IMR-90 (cell line): ENCODE measurements at regions not wholly inside any gene's neighbourhood (a gene's known extent, or its start where the extent isn't known, plus 50 kb on each side); places are given as distances from the start of the nearest gene placed in this dataset.

ENCODE experiments used
- ATAC-seq: fragments of 200-7000 bp; cut with Tn5 transposase; 2 replicates; pipeline ENCODE4 v1.9.1; 2020; ENCODE audit warnings: low read depth, mild to moderate bottlenecking, moderate library complexity
- BruUV-seq: library from RNA; stranded (reverse); fragments of 400-500 nt; replicated peaks from 2 replicates; lab custom pipeline; 2021; lab: Mats Ljungman, UMichigan
- CTCF ChIA-PET: fragments of 300-600 bp; formaldehyde crosslinking; extraction: SDS; loops from one replicate; lab custom pipeline; 2021; ENCODE audit warnings: antibody characterized with exemption; lab: Yijun Ruan, JAX
- POLR2A ChIA-PET: fragments of 300-600 bp; sonication (Branson Sonifier 250); formaldehyde crosslinking; loops from one replicate; lab custom pipeline; 2022; ENCODE audit warnings: antibody characterized with exemption; ENCODE audit not compliant: unreplicated experiment; lab: Charles Lee
- DNase-seq: peaks from one replicate; pipeline ENCODE4 v3.0.0; 2013
- H2AFZ ChIP-seq: replicated peaks from 2 replicates; pipeline ENCODE3; 2013; ENCODE audit warnings: low read length, mild to moderate bottlenecking; ENCODE audit not compliant: poor library complexity
- H2AK5ac ChIP-seq: 2 replicates; pipeline ENCODE4 v1.6.1; 2013; ENCODE audit warnings: low read depth, low read length, inconsistent platforms
- H2AK9ac ChIP-seq: replicated peaks from 2 replicates; pipeline ENCODE3; 2013; ENCODE audit warnings: mild to moderate bottlenecking, low read depth, low read length, moderate library complexity; ENCODE audit not compliant: poor library complexity
- H2BK120ac ChIP-seq: 2 replicates; pipeline ENCODE4 v1.6.1; 2013; ENCODE audit warnings: low read depth, low read length, inconsistent platforms
- H2BK15ac ChIP-seq: 3 replicates; pipeline ENCODE4 v1.6.1; 2013; ENCODE audit warnings: low read depth, low read length, inconsistent platforms
- H2BK20ac ChIP-seq: 2 replicates; pipeline ENCODE4 v1.6.1; 2013; ENCODE audit warnings: low read depth, mild to moderate bottlenecking, inconsistent platforms, low read length, moderate library complexity
- H2BK5ac ChIP-seq: 2 replicates; pipeline ENCODE4 v1.6.1; 2013; ENCODE audit warnings: mild to moderate bottlenecking, low read depth, low read length, inconsistent platforms; ENCODE audit not compliant: poor library complexity, severe bottlenecking
- H3K14ac ChIP-seq: replicated peaks from 2 replicates; pipeline ENCODE4 v1.6.1; 2013; ENCODE audit warnings: low read depth, low read length, inconsistent platforms
- H3K18ac ChIP-seq: 2 replicates; pipeline ENCODE4 v1.6.1; 2013; ENCODE audit warnings: low read depth, low read length, control low read depth
- H3K23ac ChIP-seq: 2 replicates; pipeline ENCODE4 v1.6.1; 2013; ENCODE audit warnings: low read depth, low read length, inconsistent platforms
- H3K27ac ChIP-seq: 2 replicates; pipeline ENCODE4 v1.5.1; 2013; ENCODE audit warnings: mild to moderate bottlenecking, control low read depth, low read length; ENCODE audit not compliant: insufficient read depth
- H3K27me3 ChIP-seq: 2 replicates; pipeline ENCODE4 v1.6.1; 2013; ENCODE audit warnings: low read length; ENCODE audit not compliant: control insufficient read depth, insufficient read depth
- H3K36me3 ChIP-seq: 2 replicates; pipeline ENCODE4 v1.6.1; 2013; ENCODE audit warnings: low read length, mixed read lengths; ENCODE audit not compliant: control insufficient read depth, insufficient read depth
- H3K4ac ChIP-seq: 2 replicates; pipeline ENCODE4 v1.6.1; 2013; ENCODE audit warnings: low read depth, low read length, inconsistent platforms
- H3K4me1 ChIP-seq: 2 replicates; pipeline ENCODE4 v1.6.1; 2013; ENCODE audit warnings: low read length, mixed read lengths; ENCODE audit not compliant: control insufficient read depth, insufficient read depth
- H3K4me2 ChIP-seq: 2 replicates; pipeline ENCODE4 v1.6.1; 2013; ENCODE audit warnings: low read depth, mild to moderate bottlenecking, control low read depth, low read length, moderate library complexity
- H3K4me3 ChIP-seq: 2 replicates; pipeline ENCODE4 v1.5.1; 2013; ENCODE audit warnings: low read depth, mild to moderate bottlenecking, control low read depth, low read length, moderate library complexity; ENCODE audit not compliant: insufficient read depth
- H3K56ac ChIP-seq: 2 replicates; pipeline ENCODE4 v1.6.1; 2013; ENCODE audit warnings: low read length, inconsistent platforms; ENCODE audit not compliant: insufficient read depth; ENCODE audit errors: extremely low read depth
- H3K79me1 ChIP-seq, 2 experiments: 2 replicates each; pipeline ENCODE4 v1.6.1; 2013; ENCODE audit warnings: low read length in 2 of 2, inconsistent platforms in 1 of 2, low read depth in 1 of 2
- H3K9ac ChIP-seq: 2 replicates; pipeline ENCODE4 v1.6.1; 2013; ENCODE audit warnings: low read depth, low read length, control low read depth
- H3K9me1 ChIP-seq: 2 replicates; pipeline ENCODE4 v1.6.1; 2013; ENCODE audit warnings: low read length, inconsistent platforms; ENCODE audit not compliant: insufficient read depth
- H3K9me3 ChIP-seq: 2 replicates; pipeline ENCODE4 v1.6.1; 2013; ENCODE audit warnings: low read length; ENCODE audit not compliant: control insufficient read depth, insufficient read depth
- H4K20me1 ChIP-seq: 2 replicates; pipeline ENCODE4 v1.6.1; 2013; ENCODE audit warnings: low read length, inconsistent platforms; ENCODE audit not compliant: insufficient read depth
- H4K5ac ChIP-seq: 2 replicates; pipeline ENCODE4 v1.6.1; 2013; ENCODE audit warnings: mild to moderate bottlenecking, low read depth, low read length, control low read depth
- H4K8ac ChIP-seq, 2 experiments: 2 replicates each; pipeline ENCODE4 v1.6.1; 2013; ENCODE audit warnings: low read depth in 2 of 2, low read length in 2 of 2, control low read depth in 1 of 2, inconsistent platforms in 1 of 2
- H4K91ac ChIP-seq: 2 replicates; pipeline ENCODE4 v1.6.1; 2013; ENCODE audit warnings: low read depth, low read length, inconsistent platforms; ENCODE audit not compliant: insufficient read depth
- BHLHE40 ChIP-seq: fragments of 150-350 bp; IDR thresholded peaks from 2 replicates; pipeline ENCODE4 v1.6.1; 2016; ENCODE audit warnings: mild to moderate bottlenecking, low read depth, low read length
- CEBPB ChIP-seq: IDR thresholded peaks from 2 replicates; pipeline ENCODE4 v1.6.1; 2012; ENCODE audit warnings: low read depth, low read length, improper control_type of control experiment
- CHD1 ChIP-seq: IDR thresholded peaks from 2 replicates; pipeline ENCODE4 v1.6.1; 2012; ENCODE audit warnings: low read depth, low read length, improper control_type of control experiment
- FOS ChIP-seq: fragments of 150-350 bp; IDR thresholded peaks from 2 replicates; pipeline ENCODE4 v1.6.1; 2016; ENCODE audit warnings: low read depth, low read length
- MAFK ChIP-seq: IDR thresholded peaks from 2 replicates; pipeline ENCODE4 v1.6.1; 2012; ENCODE audit warnings: low read depth, low read length, improper control_type of control experiment
- MAZ ChIP-seq: IDR thresholded peaks from 2 replicates; pipeline ENCODE4 v1.6.1; 2012; ENCODE audit warnings: low read depth, mild to moderate bottlenecking, low read length, improper control_type of control experiment, moderate library complexity, borderline replicate concordance
- MXI1 ChIP-seq: IDR thresholded peaks from 2 replicates; pipeline ENCODE4 v1.6.1; 2012; ENCODE audit warnings: low read depth, mild to moderate bottlenecking, low read length, moderate library complexity, borderline replicate concordance
- NFE2L2 ChIP-seq: fragments of 150-350 bp; IDR thresholded peaks from 2 replicates; pipeline ENCODE4 v1.6.1; 2016; ENCODE audit warnings: low read depth, mild to moderate bottlenecking, low read length
- POLR2A ChIP-seq: IDR thresholded peaks from 2 replicates; pipeline ENCODE4 v1.6.1; 2012; ENCODE audit warnings: mild to moderate bottlenecking, low read depth, low read length
- RAD21 ChIP-seq: IDR thresholded peaks from 2 replicates; pipeline ENCODE4 v1.6.1; 2012; ENCODE audit warnings: low read length, improper control_type of control experiment
- RCOR1 ChIP-seq: IDR thresholded peaks from 2 replicates; pipeline ENCODE4 v1.6.1; 2012; ENCODE audit warnings: mild to moderate bottlenecking, low read length, improper control_type of control experiment; ENCODE audit not compliant: insufficient replicate concordance
- RFX5 ChIP-seq: IDR thresholded peaks from 2 replicates; pipeline ENCODE4 v1.8.0; 2012; ENCODE audit warnings: low read depth, mild to moderate bottlenecking, low read length, moderate library complexity
- SMC3 ChIP-seq: fragments of 150-350 bp; IDR thresholded peaks from 2 replicates; pipeline ENCODE4 v1.6.1; 2016; ENCODE audit warnings: low read depth, mild to moderate bottlenecking, antibody characterized with exemption, low read length, moderate library complexity
- dilution Hi-C: fragments of 300-500 bp; cut with HindIII; formaldehyde crosslinking; loops from one replicate; pipeline ENCODE4 v1.14.3; 2018; ENCODE audit warnings: low sequenced_read_pairs; ENCODE audit not compliant: unreplicated experiment
- in situ Hi-C: fragments of 300-500 bp; cut with MboI; formaldehyde crosslinking; loops from 3 replicates; pipeline ENCODE4 v1.14.3; 2019; ENCODE audit warnings: low sequenced_read_pairs, inconsistent platforms, mixed read lengths
- intact Hi-C: fragments of 100-400 bp; cut with micrococcal nuclease; formaldehyde crosslinking; loops from 2 replicates; pipeline ENCODE4 v1.10.0; 2022
- TF ChIP-seq, protein P1 (sequence below): conservative IDR thresholded peaks from 2 replicates; pipeline ENCODE4 v1.5.1; 2012; ENCODE audit warnings: mild to moderate bottlenecking, low read depth, low read length, improper control_type of control experiment
- TF ChIP-seq, protein P2 (sequence below): fragments of 150-350 bp; IDR thresholded peaks from 2 replicates; pipeline ENCODE4 v1.6.1; 2017; ENCODE audit warnings: mild to moderate bottlenecking, antibody characterized with exemption, low read length, low read depth
- TF ChIP-seq, protein P3 (sequence below): fragments of 150-350 bp; IDR thresholded peaks from 2 replicates; pipeline ENCODE4 v1.6.1; 2016; ENCODE audit warnings: low read depth, mild to moderate bottlenecking, low read length, moderate library complexity, borderline replicate concordance

DNA sequence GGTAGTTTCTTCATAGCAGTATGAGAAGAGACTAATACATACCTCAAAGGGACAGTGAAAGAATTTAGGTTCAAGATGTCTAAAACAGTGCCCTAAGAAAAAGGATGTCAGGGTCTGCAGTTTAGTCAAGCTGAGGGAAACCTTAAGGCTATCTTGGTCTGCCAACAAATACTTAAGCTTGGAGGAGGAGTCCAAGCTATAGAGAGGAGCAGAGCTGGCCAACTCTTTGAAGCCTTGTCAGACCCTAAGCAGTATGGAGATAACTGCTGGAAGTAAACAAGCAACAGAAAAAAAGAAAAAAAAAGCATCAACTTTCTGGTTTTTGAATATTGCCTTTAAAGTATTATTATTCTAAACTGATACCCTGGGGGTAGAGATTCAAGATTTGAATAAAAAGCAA lies 1518.1 kb downstream of the GRIK2 start:
- in situ Hi-C loops: no loop called here
- H3K27ac ChIP-seq: no peak overlapping the region
- no peak overlapping the region for H3K4me3 ChIP-seq
- no peaks in the 10 kb centered on the region for H4K20me1 ChIP-seq
- no peak overlapping the region for H2BK20ac ChIP-seq
- H3K27me3 ChIP-seq: no peaks in the 10 kb centered on the region
- no peak overlapping the region for H4K8ac ChIP-seq
- no peak overlapping the region for H2AFZ ChIP-seq
- H3K36me3 ChIP-seq: no peaks in the 10 kb centered on the region
- H2BK120ac ChIP-seq: no peak overlapping the region
- DNase-seq (no peak), ATAC-seq (no peak)
- H3K4me2 ChIP-seq: no peak overlapping the region
- H4K5ac ChIP-seq: no peak overlapping the region
- no peaks in the 10 kb centered on the region for H3K4me1 ChIP-seq
- H2BK15ac ChIP-seq: no peak overlapping the region
- ChIA-PET CTCF (no interaction called here), POLR2A (no interaction called here)
- H3K23ac ChIP-seq: no peak overlapping the region
- no peak overlapping the region for H3K14ac ChIP-seq
- TF ChIP-seq MAZ: no peak
- TF ChIP-seq FOS: no peak
- no peak for TF ChIP-seq POLR2A
- no peak for TF ChIP-seq RAD21
- TF ChIP-seq MXI1: no peak
- no peak for TF ChIP-seq RFX5
- no peak for TF ChIP-seq MAFK
- TF ChIP-seq BHLHE40: no peak
- TF ChIP-seq CEBPB: no peak
- TF ChIP-seq, protein P1, sequence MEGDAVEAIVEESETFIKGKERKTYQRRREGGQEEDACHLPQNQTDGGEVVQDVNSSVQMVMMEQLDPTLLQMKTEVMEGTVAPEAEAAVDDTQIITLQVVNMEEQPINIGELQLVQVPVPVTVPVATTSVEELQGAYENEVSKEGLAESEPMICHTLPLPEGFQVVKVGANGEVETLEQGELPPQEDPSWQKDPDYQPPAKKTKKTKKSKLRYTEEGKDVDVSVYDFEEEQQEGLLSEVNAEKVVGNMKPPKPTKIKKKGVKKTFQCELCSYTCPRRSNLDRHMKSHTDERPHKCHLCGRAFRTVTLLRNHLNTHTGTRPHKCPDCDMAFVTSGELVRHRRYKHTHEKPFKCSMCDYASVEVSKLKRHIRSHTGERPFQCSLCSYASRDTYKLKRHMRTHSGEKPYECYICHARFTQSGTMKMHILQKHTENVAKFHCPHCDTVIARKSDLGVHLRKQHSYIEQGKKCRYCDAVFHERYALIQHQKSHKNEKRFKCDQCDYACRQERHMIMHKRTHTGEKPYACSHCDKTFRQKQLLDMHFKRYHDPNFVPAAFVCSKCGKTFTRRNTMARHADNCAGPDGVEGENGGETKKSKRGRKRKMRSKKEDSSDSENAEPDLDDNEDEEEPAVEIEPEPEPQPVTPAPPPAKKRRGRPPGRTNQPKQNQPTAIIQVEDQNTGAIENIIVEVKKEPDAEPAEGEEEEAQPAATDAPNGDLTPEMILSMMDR: no peak
- TF ChIP-seq NFE2L2: no peak
- no peak for TF ChIP-seq CHD1
- no peak for TF ChIP-seq RCOR1
- no peak for TF ChIP-seq SMC3
- TF ChIP-seq, protein P2, sequence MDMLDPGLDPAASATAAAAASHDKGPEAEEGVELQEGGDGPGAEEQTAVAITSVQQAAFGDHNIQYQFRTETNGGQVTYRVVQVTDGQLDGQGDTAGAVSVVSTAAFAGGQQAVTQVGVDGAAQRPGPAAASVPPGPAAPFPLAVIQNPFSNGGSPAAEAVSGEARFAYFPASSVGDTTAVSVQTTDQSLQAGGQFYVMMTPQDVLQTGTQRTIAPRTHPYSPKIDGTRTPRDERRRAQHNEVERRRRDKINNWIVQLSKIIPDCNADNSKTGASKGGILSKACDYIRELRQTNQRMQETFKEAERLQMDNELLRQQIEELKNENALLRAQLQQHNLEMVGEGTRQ: no peak
- TF ChIP-seq, protein P3, sequence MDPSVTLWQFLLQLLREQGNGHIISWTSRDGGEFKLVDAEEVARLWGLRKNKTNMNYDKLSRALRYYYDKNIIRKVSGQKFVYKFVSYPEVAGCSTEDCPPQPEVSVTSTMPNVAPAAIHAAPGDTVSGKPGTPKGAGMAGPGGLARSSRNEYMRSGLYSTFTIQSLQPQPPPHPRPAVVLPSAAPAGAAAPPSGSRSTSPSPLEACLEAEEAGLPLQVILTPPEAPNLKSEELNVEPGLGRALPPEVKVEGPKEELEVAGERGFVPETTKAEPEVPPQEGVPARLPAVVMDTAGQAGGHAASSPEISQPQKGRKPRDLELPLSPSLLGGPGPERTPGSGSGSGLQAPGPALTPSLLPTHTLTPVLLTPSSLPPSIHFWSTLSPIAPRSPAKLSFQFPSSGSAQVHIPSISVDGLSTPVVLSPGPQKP: no peak
- no peak overlapping the region for H3K9ac ChIP-seq
- H3K4ac ChIP-seq: no peak overlapping the region
- H3K9me1 ChIP-seq: no peaks in the 10 kb centered on the region
- no peak overlapping the region for H3K18ac ChIP-seq
- no peaks in the 10 kb centered on the region for H3K79me1 ChIP-seq
- no peak overlapping the region for H2AK9ac ChIP-seq
- H2BK5ac ChIP-seq: no peak overlapping the region
- H2AK5ac ChIP-seq: no peak overlapping the region
- H3K9me3 ChIP-seq: peaks cover 9% of the 10 kb centered on the region
- H4K91ac ChIP-seq: no peak overlapping the region
- dilution Hi-C loops: no loop called here
- BruUV-seq: no TSS peak
- H3K56ac ChIP-seq: no peak overlapping the region
- intact Hi-C loops: no loop called here
